ENCODE measurements at regions not wholly inside any gene's neighbourhood (a gene's known extent, or its start where the extent isn't known, plus 50 kb on each side); places are given as distances from the start of the nearest gene placed in this dataset.

- no peak overlapping the region for H3K4me3 ChIP-seq
- TF ChIP-seq POLR2A (IDR thresholded peaks at IDR 0.05) (no peak), CTCF (IDR thresholded peaks at IDR 0.05) (no peak)
- no peaks in the 10 kb centered on the region for H3K36me3 ChIP-seq
- H3K27me3 ChIP-seq, result no peaks in the 10 kb centered on the region
- DNase-seq, result no peak
- H3K4me1 ChIP-seq, result no peaks in the 10 kb centered on the region
- H3K9me3 ChIP-seq, result no peaks in the 10 kb centered on the region
- H3K27ac ChIP-seq, result no peak overlapping the region
These were observed 105.4 kb downstream of the ZNF365 start for GRCh38 chr10:62479523-62479922.

- Histone ChIP-seq H3K27ac (no peak overlapping the region), H3K9me3 (no peaks in the 10 kb centered on the region), H3K4me1 (no peaks in the 10 kb centered on the region), H3K27me3 (no peaks in the 10 kb centered on the region), H3K4me3 (no peak overlapping the region), H3K36me3 (no peaks in the 10 kb centered on the region)
- no peak for DNase-seq
- TF ChIP-seq CTCF (IDR thresholded peaks at IDR 0.05) (no peak), POLR2A (IDR thresholded peaks at IDR 0.05) (no peak)
These were observed 106.0 kb downstream of the ZNF365 start for GRCh38 chr10:62480196-62480595.

- no peaks in the 10 kb centered on the region for H3K9me3 ChIP-seq
- no peaks in the 10 kb centered on the region for H3K4me1 ChIP-seq
- H3K27me3 ChIP-seq, result no peaks in the 10 kb centered on the region
- TF ChIP-seq CTCF (IDR thresholded peaks at IDR 0.05) (no peak), POLR2A (IDR thresholded peaks at IDR 0.05) (no peak)
- H3K36me3 ChIP-seq, result no peaks in the 10 kb centered on the region
- DNase-seq, result no peak
- H3K4me3 ChIP-seq, result no peak overlapping the region
- no peak overlapping the region for H3K27ac ChIP-seq
These were observed 108.4 kb downstream of the ZNF365 start for GRCh38 chr10:62482581-62482980.

- TF ChIP-seq POLR2A (IDR thresholded peaks at IDR 0.05) (no peak), CTCF (IDR thresholded peaks at IDR 0.05) (no peak)
- H3K27me3 ChIP-seq, result no peaks in the 10 kb centered on the region
- no peak overlapping the region for H3K4me3 ChIP-seq
- no peaks in the 10 kb centered on the region for H3K9me3 ChIP-seq
- H3K4me1 ChIP-seq, result no peaks in the 10 kb centered on the region
- no peak overlapping the region for H3K27ac ChIP-seq
- no peak for DNase-seq
- H3K36me3 ChIP-seq, result no peaks in the 10 kb centered on the region
These were observed 117.4 kb downstream of the ZNF365 start for GRCh38 chr10:62491597-62491996.

- no peak overlapping the region for H3K27ac ChIP-seq
- DNase-seq, result no peak
- H3K4me3 ChIP-seq, result no peak overlapping the region
- H3K9me3 ChIP-seq, result no peaks in the 10 kb centered on the region
- H3K27me3 ChIP-seq, result no peaks in the 10 kb centered on the region
- no peak for TF ChIP-seq POLR2A (IDR thresholded peaks at IDR 0.05)
- TF ChIP-seq CTCF (IDR thresholded peaks at IDR 0.05), result peak; percentile 33 to 49 (median 42)
- no peaks in the 10 kb centered on the region for H3K4me1 ChIP-seq
- H3K36me3 ChIP-seq, result no peaks in the 10 kb centered on the region
These were observed 118.1 kb downstream of the ZNF365 start for GRCh38 chr10:62492012-62492869.

All from Peyer's patch (tissue), 4 donors.